ENCODE measurements at regions not wholly inside any gene's neighbourhood (a gene's known extent, or its start where the extent isn't known, plus 50 kb on each side); places are given as distances from the start of the nearest gene placed in this dataset.

DNA sequence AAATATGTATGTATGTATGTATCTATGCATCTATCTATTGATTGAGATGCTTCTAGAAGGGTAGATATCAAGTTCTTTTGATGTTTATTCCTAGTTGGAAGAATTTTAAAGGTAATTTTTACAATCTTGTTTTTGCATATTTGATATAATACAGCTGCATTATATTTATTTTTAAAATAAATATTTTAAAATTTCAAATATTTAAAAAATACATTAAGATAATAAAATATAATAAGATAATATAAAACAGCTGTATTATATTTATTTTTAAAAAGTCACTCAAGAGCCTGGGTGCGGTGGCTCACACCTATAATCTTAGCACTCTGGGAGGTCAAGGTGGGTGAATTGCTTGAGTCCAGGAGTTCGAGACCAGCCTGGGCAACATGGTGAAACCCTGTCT lies 92.5 kb downstream of the LIPG start (continued):
- TF ChIP-seq POU6F1 (CRISPR knock-in tag; IDR thresholded peaks at IDR 0.05; ENCODE audit: borderline replicate concordance, low read depth), result no peak

DNA sequence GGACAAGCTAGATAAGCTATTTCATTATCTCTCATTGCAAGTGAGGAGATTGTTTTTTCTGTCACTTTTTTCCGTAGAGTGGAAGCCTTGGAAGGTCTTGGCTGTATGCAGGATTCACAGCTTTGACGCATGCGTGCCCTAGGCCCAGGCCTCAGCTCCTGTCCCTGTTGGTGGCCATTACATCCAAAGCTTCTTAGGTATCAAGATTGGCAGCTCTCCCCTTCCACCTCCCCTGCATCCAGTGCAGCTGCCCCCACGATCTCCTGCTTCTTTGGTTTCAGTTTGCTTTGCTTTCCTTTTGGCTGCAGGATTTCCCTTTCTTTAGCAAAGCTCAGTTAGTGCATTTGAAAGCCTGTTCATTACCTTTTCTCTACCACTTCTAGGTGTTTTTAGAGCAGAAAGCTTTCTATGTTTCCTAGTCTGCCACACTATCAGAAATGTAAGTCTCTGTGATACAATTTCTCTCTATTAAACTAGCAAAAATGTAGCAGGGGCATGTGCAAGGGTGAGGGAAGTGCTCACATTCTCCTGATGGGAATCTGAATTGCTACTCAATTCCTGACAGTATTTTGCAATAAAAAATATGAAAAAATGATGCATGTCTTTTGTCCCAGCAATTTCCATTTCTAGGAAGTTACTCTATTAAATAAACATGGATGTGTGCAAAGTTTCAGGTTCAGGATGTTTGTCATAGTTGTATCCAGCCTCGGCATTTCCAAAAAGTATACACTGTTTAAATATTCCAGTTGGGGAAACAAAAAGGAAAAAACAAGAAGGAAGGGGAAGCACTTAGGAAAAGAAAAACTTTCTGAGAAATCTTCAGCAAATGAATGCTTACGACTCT lies 91.2 kb downstream of the LIPG start:
- TF ChIP-seq ESRRG (CRISPR knock-in tag; IDR thresholded peaks at IDR 0.05) (no peak), GLIS3 (CRISPR knock-in tag; IDR thresholded peaks at IDR 0.05) (no peak), TOX (CRISPR knock-in tag; IDR thresholded peaks at IDR 0.05; ENCODE audit: borderline replicate concordance) (no peak), TCF4 (CRISPR knock-in tag; IDR thresholded peaks at IDR 0.05; ENCODE audit: borderline replicate concordance) (no peak), ZFP30 (CRISPR knock-in tag; IDR thresholded peaks at IDR 0.05) (no peak), CSDC2 (CRISPR knock-in tag; IDR thresholded peaks at IDR 0.05) (no peak), ZFP3 (CRISPR knock-in tag; IDR thresholded peaks at IDR 0.05) (no peak), ZC3H10 (CRISPR knock-in tag; IDR thresholded peaks at IDR 0.05) (no peak)
- TF ChIP-seq, protein P1, sequence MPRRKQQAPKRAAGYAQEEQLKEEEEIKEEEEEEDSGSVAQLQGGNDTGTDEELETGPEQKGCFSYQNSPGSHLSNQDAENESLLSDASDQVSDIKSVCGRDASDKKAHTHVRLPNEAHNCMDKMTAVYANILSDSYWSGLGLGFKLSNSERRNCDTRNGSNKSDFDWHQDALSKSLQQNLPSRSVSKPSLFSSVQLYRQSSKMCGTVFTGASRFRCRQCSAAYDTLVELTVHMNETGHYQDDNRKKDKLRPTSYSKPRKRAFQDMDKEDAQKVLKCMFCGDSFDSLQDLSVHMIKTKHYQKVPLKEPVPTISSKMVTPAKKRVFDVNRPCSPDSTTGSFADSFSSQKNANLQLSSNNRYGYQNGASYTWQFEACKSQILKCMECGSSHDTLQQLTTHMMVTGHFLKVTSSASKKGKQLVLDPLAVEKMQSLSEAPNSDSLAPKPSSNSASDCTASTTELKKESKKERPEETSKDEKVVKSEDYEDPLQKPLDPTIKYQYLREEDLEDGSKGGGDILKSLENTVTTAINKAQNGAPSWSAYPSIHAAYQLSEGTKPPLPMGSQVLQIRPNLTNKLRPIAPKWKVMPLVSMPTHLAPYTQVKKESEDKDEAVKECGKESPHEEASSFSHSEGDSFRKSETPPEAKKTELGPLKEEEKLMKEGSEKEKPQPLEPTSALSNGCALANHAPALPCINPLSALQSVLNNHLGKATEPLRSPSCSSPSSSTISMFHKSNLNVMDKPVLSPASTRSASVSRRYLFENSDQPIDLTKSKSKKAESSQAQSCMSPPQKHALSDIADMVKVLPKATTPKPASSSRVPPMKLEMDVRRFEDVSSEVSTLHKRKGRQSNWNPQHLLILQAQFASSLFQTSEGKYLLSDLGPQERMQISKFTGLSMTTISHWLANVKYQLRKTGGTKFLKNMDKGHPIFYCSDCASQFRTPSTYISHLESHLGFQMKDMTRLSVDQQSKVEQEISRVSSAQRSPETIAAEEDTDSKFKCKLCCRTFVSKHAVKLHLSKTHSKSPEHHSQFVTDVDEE (CRISPR knock-in tag; IDR thresholded peaks at IDR 0.05), result no peak
- TF ChIP-seq, protein P2, sequence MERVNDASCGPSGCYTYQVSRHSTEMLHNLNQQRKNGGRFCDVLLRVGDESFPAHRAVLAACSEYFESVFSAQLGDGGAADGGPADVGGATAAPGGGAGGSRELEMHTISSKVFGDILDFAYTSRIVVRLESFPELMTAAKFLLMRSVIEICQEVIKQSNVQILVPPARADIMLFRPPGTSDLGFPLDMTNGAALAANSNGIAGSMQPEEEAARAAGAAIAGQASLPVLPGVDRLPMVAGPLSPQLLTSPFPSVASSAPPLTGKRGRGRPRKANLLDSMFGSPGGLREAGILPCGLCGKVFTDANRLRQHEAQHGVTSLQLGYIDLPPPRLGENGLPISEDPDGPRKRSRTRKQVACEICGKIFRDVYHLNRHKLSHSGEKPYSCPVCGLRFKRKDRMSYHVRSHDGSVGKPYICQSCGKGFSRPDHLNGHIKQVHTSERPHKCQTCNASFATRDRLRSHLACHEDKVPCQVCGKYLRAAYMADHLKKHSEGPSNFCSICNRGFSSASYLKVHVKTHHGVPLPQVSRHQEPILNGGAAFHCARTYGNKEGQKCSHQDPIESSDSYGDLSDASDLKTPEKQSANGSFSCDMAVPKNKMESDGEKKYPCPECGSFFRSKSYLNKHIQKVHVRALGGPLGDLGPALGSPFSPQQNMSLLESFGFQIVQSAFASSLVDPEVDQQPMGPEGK (CRISPR knock-in tag; IDR thresholded peaks at IDR 0.05; ENCODE audit: borderline replicate concordance), result no peak
- TF ChIP-seq, protein P3, sequence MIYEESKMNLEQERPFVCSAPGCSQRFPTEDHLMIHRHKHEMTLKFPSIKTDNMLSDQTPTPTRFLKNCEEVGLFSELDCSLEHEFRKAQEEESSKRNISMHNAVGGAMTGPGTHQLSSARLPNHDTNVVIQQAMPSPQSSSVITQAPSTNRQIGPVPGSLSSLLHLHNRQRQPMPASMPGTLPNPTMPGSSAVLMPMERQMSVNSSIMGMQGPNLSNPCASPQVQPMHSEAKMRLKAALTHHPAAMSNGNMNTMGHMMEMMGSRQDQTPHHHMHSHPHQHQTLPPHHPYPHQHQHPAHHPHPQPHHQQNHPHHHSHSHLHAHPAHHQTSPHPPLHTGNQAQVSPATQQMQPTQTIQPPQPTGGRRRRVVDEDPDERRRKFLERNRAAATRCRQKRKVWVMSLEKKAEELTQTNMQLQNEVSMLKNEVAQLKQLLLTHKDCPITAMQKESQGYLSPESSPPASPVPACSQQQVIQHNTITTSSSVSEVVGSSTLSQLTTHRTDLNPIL (CRISPR knock-in tag; IDR thresholded peaks at IDR 0.05; ENCODE audit: low read depth), result no peak
- TF ChIP-seq, protein P4, sequence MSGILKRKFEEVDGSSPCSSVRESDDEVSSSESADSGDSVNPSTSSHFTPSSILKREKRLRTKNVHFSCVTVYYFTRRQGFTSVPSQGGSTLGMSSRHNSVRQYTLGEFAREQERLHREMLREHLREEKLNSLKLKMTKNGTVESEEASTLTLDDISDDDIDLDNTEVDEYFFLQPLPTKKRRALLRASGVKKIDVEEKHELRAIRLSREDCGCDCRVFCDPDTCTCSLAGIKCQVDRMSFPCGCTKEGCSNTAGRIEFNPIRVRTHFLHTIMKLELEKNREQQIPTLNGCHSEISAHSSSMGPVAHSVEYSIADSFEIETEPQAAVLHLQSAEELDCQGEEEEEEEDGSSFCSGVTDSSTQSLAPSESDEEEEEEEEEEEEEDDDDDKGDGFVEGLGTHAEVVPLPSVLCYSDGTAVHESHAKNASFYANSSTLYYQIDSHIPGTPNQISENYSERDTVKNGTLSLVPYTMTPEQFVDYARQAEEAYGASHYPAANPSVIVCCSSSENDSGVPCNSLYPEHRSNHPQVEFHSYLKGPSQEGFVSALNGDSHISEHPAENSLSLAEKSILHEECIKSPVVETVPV (CRISPR knock-in tag; IDR thresholded peaks at IDR 0.05), result no peak
- ATAC-seq, result peak; percentile 28; the same call in 1 of the 3 replicates

GRCh38 chr18:49651033-49651432 lies 89.2 kb downstream of the LIPG start:
- no peak for ATAC-seq
- TF ChIP-seq, protein P1 (CRISPR knock-in tag; IDR thresholded peaks at IDR 0.05), result no peak
- TF ChIP-seq ZNF8 (CRISPR knock-in tag; IDR thresholded peaks at IDR 0.05) (no peak), TCF4 (CRISPR knock-in tag; IDR thresholded peaks at IDR 0.05; ENCODE audit: borderline replicate concordance) (no peak), RARB (CRISPR knock-in tag; IDR thresholded peaks at IDR 0.05) (no peak), CSDC2 (CRISPR knock-in tag; IDR thresholded peaks at IDR 0.05) (no peak), GLIS3 (CRISPR knock-in tag; IDR thresholded peaks at IDR 0.05) (no peak), BACH2 (CRISPR knock-in tag; IDR thresholded peaks at IDR 0.05; ENCODE audit: borderline replicate concordance) (no peak), SNAI2 (CRISPR knock-in tag; IDR thresholded peaks at IDR 0.05) (no peak)
- TF ChIP-seq, protein P3 (CRISPR knock-in tag; IDR thresholded peaks at IDR 0.05; ENCODE audit: low read depth), result no peak
- TF ChIP-seq, protein P4 (CRISPR knock-in tag; IDR thresholded peaks at IDR 0.05), result no peak
- TF ChIP-seq, protein P2 (CRISPR knock-in tag; IDR thresholded peaks at IDR 0.05; ENCODE audit: borderline replicate concordance), result no peak

Data from SK-N-SH treated with all-trans-retinoic acid at 6 μM for 48 hours (cell line).